ENCODE measurements at regions not wholly inside any gene's neighbourhood (a gene's known extent, or its start where the extent isn't known, plus 50 kb on each side); places are given as distances from the start of the nearest gene placed in this dataset.

DNA sequence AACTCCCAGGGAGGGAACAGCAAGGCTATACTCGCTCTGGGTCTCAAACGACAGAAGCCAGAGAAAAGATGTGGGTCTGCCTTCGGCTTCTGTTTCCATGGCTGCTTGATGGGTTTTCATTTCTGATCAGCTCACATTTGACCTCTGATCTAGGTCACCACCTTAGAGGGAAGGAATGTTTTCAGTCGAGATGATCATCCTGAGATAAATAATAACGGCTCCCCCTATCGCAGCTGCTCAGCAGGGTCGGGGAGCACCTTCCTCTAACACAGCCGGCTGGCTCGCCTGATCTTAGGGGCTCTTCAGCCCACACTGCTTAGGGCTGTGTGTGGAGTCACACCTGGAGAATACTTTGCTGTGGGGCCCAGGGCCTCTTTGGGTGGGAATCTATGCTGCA is 53.1 kb upstream of the ZNF648 start:
- intact Hi-C loops (cut with DNase I; ENCODE audit: low total_unique reads), result no loop called here
- TF ChIP-seq POLR2A (IDR thresholded peaks at IDR 0.05), result no peak
- TF ChIP-seq CTCF (IDR thresholded peaks at IDR 0.05), result no peak
- TF ChIP-seq POLR2AphosphoS5 (IDR thresholded peaks at IDR 0.05), result no peak
- DNase-seq (ENCODE audit: low spot score in 2 of 2), result no peak
- peak overlapping the region; percentile 20 to 65 for H3K27ac ChIP-seq
- no peaks in the 10 kb centered on the region for H3K9me3 ChIP-seq
- H3K27me3 ChIP-seq, result no peaks in the 10 kb centered on the region
- no peaks in the 10 kb centered on the region for H3K4me1 ChIP-seq
- no peaks in the 10 kb centered on the region for H3K36me3 ChIP-seq
- H3K4me3 ChIP-seq, result no peak overlapping the region

DNA sequence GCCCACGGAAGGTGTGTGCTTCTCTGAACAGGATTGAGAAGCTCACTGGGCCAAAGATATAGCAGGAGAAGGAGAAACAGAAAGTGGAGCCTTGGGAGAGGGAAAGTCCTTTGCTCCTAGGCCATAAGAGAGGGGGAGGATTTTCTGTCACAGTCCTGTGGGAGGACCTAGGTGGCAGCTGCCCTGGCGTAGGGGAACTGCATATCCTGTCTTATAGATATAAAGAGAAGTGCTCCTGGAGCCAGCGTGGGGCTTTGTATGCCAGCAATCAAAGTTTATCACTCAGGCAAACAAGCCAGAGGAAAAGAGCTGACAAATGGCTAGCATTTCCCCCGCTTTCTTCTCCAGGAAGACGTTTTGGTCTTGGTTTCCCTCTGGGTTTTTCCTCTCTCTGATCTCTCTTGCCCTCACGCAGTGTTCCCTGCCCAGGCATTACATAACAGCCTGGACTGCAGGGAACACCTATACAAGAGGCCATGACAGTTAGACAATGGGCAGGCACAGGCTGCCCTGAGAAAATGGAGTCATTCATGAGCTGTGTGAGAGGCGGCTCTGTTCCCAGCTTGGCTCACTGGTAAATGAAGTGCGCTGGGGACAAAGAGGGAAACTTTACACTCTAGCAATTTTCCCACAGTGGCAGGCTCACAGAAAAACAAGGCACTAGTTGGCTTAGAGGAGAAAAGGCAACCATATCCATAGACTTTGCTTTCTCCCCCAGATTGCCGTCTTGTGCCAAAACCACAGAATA is 52.5 kb upstream of the ZNF648 start:
- Histone ChIP-seq H3K36me3 (no peaks in the 10 kb centered on the region), H3K4me3 (no peak overlapping the region), H3K9me3 (no peaks in the 10 kb centered on the region), H3K4me1 (no peaks in the 10 kb centered on the region), H3K27me3 (no peaks in the 10 kb centered on the region), H3K27ac (peak overlapping the region; percentile 20 to 65)
- TF ChIP-seq CTCF (IDR thresholded peaks at IDR 0.05) (no peak), POLR2A (IDR thresholded peaks at IDR 0.05) (no peak), POLR2AphosphoS5 (IDR thresholded peaks at IDR 0.05) (no peak)
- no peak for DNase-seq (ENCODE audit: low spot score in 2 of 2)
- intact Hi-C loops (cut with DNase I; ENCODE audit: low total_unique reads), result no loop called here

GRCh38 chr1:182111496-182111895 is 50.0 kb upstream of the ZNF648 start:
- no peak overlapping the region for H3K4me3 ChIP-seq
- no peaks in the 10 kb centered on the region for H3K4me1 ChIP-seq
- intact Hi-C loops (cut with DNase I; ENCODE audit: low total_unique reads), result no loop called here
- no peaks in the 10 kb centered on the region for H3K9me3 ChIP-seq
- no peaks in the 10 kb centered on the region for H3K36me3 ChIP-seq
- peak; percentile 58 to 70 for DNase-seq (ENCODE audit: low spot score in 2 of 2)
- TF ChIP-seq CTCF (IDR thresholded peaks at IDR 0.05) (no peak), POLR2A (IDR thresholded peaks at IDR 0.05) (no peak)
- H3K27ac ChIP-seq, result no peak overlapping the region
- no peaks in the 10 kb centered on the region for H3K27me3 ChIP-seq
